ENCODE measurements at regions not wholly inside any gene's neighbourhood (a gene's known extent, or its start where the extent isn't known, plus 50 kb on each side); places are given as distances from the start of the nearest gene placed in this dataset.

GRCh38 chr9:84125046-84125445, 144.4 kb downstream of the RMI1 start:
- in situ Hi-C loops (cut with MboI; ENCODE audit: low pct_ligation_motif_present in 1 of 4, low pct_unique_long_range_greater_than_20kb in 1 of 4, low sequenced_read_pairs in 3 of 4): no loop called here

GRCh38 chr9:84129529-84129928, 148.9 kb downstream of the RMI1 start:
- no peak for DNase-seq
- Histone ChIP-seq H3K27ac (no peak overlapping the region), H3K9me3 (no peaks in the 10 kb centered on the region), H3K4me1 (peaks cover 0 to 9% (median 0%) of the 10 kb centered on the region in 4 donors), H3K4me3 (no peak overlapping the region), H3K36me3 (no peaks in the 10 kb centered on the region), H3K27me3 (no peaks in the 10 kb centered on the region)
- 53 to 56% methylated on average over 4 to 5 of the region's 5 CpGs for WGBS, 2 donors (ENCODE audit: low coverage in 1 of 2)
- in situ Hi-C loops (cut with MboI; ENCODE audit: low pct_ligation_motif_present in 1 of 4, low pct_unique_long_range_greater_than_20kb in 1 of 4, low sequenced_read_pairs in 3 of 4): no loop called here
- TF ChIP-seq CTCF (IDR thresholded peaks at IDR 0.05) (no peak), EP300 (IDR thresholded peaks at IDR 0.05; ENCODE audit: low read depth) (no peak), POLR2A (IDR thresholded peaks at IDR 0.05) (no peak), POLR2AphosphoS5 (IDR thresholded peaks at IDR 0.05) (no peak)
- intact Hi-C loops (cut with DNase I; ENCODE audit: low total_unique reads): no loop called here

More at GRCh38 chr9:84125046-84125445, 144.4 kb downstream of the RMI1 start:
- DNase-seq: no peak
- Histone ChIP-seq H3K9me3 (no peaks in the 10 kb centered on the region), H3K4me3 (no peak overlapping the region), H3K4me1 (peaks cover 0 to 20% (median 2%) of the 10 kb centered on the region in 4 donors), H3K27me3 (no peaks in the 10 kb centered on the region), H3K36me3 (no peaks in the 10 kb centered on the region), H3K27ac (no peak overlapping the region)
- 95 to 100% methylated on average over 1 to 2 of the region's 2 CpGs for WGBS, 2 donors (ENCODE audit: low coverage in 1 of 2)
- intact Hi-C loops (cut with DNase I; ENCODE audit: low total_unique reads): no loop called here
- TF ChIP-seq POLR2A (IDR thresholded peaks at IDR 0.05) (no peak), CTCF (IDR thresholded peaks at IDR 0.05) (no peak)

- in situ Hi-C loops (cut with MboI; ENCODE audit: low pct_ligation_motif_present in 1 of 4, low pct_unique_long_range_greater_than_20kb in 1 of 4, low sequenced_read_pairs in 3 of 4): no loop called here
- Histone ChIP-seq H3K9me3 (no peaks in the 10 kb centered on the region), H3K36me3 (no peaks in the 10 kb centered on the region), H3K4me3 (no peak overlapping the region), H3K27me3 (peaks cover 13% of the 10 kb centered on the region), H3K27ac (peak overlapping the region in 2 of 4 donors; percentile 1 to 19), H3K4me1 (peaks cover 5 to 37% (median 22%) of the 10 kb centered on the region in 4 donors)
- 45 to 49% methylated on average over 10 to 13 of the region's 13 CpGs for WGBS, 2 donors (ENCODE audit: low coverage in 1 of 2)
- DNase-seq: peak; percentile 45
- intact Hi-C loops (cut with DNase I; ENCODE audit: low total_unique reads): no loop called here
- TF ChIP-seq EP300 (IDR thresholded peaks at IDR 0.05; ENCODE audit: low read depth) (no peak), CTCF (IDR thresholded peaks at IDR 0.05) (no peak), POLR2A (IDR thresholded peaks at IDR 0.05) (no peak), POLR2AphosphoS5 (IDR thresholded peaks at IDR 0.05) (no peak)
Observed at GRCh38 chr9:84136119-84136868, 155.7 kb downstream of the RMI1 start.

GRCh38 chr9:84137968-84138367, 157.4 kb downstream of the RMI1 start:
- 90% methylated on average over 2 of the region's 2 CpGs; no CpG with 5 or more reads in 1 of the 2 donors for WGBS, 2 donors (ENCODE audit: low coverage in 1 of 2)
- intact Hi-C loops (cut with DNase I; ENCODE audit: low total_unique reads) (no loop called here), in situ Hi-C loops (cut with MboI; ENCODE audit: low pct_ligation_motif_present in 1 of 4, low pct_unique_long_range_greater_than_20kb in 1 of 4, low sequenced_read_pairs in 3 of 4) (no loop called here)
- Histone ChIP-seq H3K4me3 (no peak overlapping the region), H3K27ac (no peak overlapping the region), H3K4me1 (peaks cover 5 to 37% (median 22%) of the 10 kb centered on the region in 4 donors), H3K27me3 (peaks cover 28% of the 10 kb centered on the region), H3K36me3 (no peaks in the 10 kb centered on the region), H3K9me3 (no peaks in the 10 kb centered on the region)
- no peak for DNase-seq
- no peak for TF ChIP-seq CTCF (IDR thresholded peaks at IDR 0.05)
- no peak for TF ChIP-seq EP300 (IDR thresholded peaks at IDR 0.05; ENCODE audit: low read depth)
- TF ChIP-seq POLR2A (IDR thresholded peaks at IDR 0.05): no peak
- no peak for TF ChIP-seq POLR2AphosphoS5 (IDR thresholded peaks at IDR 0.05)
